ENCODE measurements at regions not wholly inside any gene's neighbourhood (a gene's known extent, or its start where the extent isn't known, plus 50 kb on each side); places are given as distances from the start of the nearest gene placed in this dataset.
"Not testable (repeated sequence)": the region's sequence is repeated elsewhere in the genome, so short reads cannot be mapped to it uniquely, and the experiment has no call there.

DNA sequence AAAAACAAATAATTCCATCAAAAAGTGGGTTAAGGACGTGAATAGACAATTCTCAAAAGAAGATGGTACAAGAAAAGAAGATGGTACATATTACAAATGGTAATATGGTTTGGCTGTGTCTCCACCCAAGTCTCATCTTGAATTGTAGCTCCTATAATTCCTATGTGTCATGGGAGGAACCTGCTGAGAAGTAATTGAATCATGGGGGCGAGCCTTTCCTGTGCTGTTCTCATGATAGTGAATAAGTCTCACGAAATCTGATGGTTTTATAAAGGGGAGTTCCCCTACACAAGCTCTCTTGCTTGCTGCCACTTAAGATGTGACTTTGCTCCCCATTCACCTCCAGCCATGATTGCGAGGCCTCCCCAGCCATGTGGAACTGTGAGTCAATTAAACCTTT lies 172.9 kb downstream of the C11orf91 start:
- DNase-seq (ENCODE audit: low read depth in 3 of 3), result not testable (repeated sequence)

- DNase-seq (ENCODE audit: low read depth in 3 of 3), result no peak
Measured at GRCh38 chr11:33525789-33526188, 174.8 kb downstream of the C11orf91 start.

- DNase-seq (ENCODE audit: low read depth in 3 of 3), result no peak
Measured at GRCh38 chr11:33521384-33521783, 179.2 kb downstream of the C11orf91 start.

- DNase-seq (ENCODE audit: low read depth in 3 of 3), result no peak
Measured at GRCh38 chr11:33520112-33520511, 180.5 kb downstream of the C11orf91 start.

DNA sequence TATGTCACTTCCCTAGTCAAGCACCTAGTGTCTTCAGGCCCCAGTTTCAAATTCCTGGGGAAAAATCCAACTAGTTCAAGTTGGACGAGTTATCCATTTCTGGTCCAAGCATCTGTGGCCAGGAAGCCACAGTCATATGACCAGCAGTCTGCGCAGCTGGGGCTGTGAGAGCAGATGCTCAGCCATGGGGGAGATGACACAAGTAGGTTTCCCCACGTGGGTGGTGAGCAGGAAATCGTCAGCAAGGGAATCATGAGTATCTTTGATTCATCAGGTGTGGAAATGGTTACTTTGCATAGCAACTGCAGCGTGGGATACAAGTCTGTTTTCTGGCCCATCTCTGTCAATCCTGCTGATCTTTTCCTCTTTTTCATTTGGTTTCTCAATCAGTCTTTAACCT lies 185.3 kb downstream of the C11orf91 start:
- no peak for DNase-seq (ENCODE audit: low read depth in 3 of 3)

DNA sequence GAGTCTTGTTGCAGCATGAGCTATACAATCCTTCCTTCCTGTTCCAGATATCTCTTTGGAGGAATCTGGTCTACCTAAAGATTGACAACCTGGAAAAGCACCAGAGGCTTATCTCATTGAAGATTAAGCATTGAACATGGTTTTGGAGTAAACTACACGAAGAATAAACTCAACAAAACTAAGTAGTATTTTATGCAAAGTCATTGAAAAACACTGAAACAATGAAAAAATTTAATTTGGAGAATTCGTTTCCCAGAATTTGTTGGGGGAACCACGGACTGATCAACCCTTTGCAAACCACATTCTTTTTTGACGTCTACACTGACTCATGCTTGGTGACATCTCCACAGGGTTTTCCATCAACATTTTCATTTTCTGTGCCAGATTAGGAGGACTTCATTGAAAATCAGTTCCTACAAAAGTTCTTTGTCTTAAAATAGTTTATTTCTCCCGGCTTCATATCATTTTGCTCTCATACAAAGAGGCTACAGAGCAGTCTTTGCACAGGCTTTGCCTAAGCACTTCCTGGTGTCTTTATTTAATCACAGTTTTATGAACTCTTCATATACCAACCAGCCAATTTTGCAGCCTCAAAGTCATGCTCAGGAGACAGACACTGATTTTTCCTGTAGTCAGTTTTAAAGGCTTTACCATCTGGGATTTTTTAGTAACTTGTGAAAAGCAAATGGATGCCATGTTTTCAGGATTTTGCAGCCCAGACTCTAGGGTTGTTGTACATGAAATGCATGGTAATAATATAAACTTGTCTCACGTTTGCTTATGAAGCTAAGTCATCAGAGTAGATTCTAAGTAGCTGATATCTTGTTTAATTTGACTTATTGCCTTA lies 186.3 kb downstream of the C11orf91 start:
- no peak for DNase-seq (ENCODE audit: low read depth in 3 of 3)

DNA sequence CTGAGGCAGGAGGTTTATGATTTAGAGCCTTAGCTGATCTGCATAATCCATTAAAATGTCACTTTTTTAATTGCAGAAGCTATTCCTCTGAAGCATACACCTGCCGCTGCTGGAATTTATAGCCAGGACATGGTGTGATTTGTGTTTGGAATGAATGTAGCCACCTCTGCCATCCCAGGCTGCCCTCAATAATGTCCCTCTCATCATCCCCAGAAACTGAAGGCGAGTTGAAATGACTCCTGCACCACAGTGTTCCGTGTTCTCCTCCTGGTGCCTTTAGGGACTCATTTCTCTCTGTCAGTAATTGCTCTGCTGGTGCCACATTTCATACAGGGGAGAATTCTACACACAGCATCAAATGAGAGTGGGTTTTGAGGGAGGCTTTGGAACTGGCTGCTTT lies 191.0 kb downstream of the C11orf91 start:
- DNase-seq (ENCODE audit: low read depth in 3 of 3), result no peak

GRCh38 chr11:33507967-33508366 lies 192.7 kb downstream of the C11orf91 start:
- DNase-seq (ENCODE audit: low read depth in 3 of 3), result no peak

- no peak for DNase-seq (ENCODE audit: low read depth in 3 of 3)
Measured at GRCh38 chr11:33507356-33507755, 193.3 kb downstream of the C11orf91 start.

DNA sequence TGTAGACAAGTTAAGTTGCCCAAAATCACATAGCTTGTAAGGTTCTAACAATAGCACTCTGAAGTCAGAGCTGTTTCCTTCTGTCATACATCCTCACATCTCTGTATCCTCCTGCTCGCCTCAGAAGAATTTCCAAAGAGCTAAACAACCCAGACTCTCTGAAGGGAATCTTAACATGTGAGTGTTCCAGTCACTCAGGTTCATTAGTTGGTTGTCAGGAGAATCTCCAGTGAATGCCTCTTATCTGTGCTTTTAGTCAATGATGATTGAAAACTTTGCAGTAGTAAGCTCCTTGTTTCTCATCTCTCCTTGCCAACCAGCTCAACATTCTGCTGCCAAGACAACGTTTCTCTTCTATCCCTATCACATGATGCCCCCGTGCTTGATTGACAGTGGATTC lies 195.5 kb downstream of the C11orf91 start:
- no peak for DNase-seq (ENCODE audit: low read depth in 3 of 3)

DNA sequence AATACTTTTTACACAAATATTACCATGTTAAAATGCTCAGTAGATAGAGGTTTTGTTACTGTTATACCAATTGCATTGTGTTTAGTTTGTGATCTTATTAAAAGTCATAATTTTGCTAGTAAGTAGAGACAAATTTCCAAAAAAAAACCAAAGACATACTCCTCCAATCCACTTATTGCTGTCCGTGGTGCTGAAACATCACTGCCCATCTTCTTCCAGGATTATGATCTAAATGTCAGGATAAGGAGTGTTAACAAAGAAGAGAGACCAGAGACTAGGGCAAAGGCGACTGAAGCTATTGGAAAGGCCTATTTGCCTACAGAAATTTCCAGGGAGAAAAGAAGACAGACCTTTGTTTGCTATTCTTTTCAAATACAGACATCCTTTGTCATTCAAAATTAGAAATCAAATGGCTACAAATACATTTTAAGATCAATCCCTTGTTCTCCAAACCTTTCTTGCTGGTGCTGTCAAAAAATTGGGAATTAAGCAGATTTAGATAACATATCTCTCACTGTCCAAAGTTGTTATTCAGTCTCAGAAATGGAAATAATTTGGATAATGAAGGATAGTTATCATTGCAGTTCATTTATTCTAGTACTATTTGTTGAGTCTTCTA lies 199.7 kb downstream of the C11orf91 start:
- no peak for DNase-seq (ENCODE audit: low read depth in 3 of 3)

DNA sequence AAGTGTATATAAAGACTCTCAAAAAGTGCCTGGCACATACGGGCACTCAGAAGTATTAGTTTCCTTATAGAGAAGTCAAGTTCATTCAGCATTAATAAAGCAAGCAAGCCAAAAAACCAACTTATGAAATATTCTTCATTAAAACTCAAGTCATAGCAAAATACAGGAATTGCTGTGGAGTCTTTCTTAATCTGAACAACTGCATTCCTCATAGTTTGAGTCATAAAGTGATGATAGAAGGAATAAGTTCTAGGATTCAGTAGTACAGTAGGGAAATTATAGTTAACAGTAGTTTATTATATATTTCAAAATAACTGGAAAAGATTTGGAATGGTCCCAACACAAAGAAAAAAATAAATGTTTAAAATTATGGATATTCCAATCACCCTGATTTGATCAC lies 200.3 kb downstream of the C11orf91 start:
- DNase-seq (ENCODE audit: low read depth in 3 of 3), result no peak

GRCh38 chr11:33492596-33492995 lies 208.0 kb downstream of the C11orf91 start:
- DNase-seq (ENCODE audit: low read depth in 3 of 3), result no peak

DNA sequence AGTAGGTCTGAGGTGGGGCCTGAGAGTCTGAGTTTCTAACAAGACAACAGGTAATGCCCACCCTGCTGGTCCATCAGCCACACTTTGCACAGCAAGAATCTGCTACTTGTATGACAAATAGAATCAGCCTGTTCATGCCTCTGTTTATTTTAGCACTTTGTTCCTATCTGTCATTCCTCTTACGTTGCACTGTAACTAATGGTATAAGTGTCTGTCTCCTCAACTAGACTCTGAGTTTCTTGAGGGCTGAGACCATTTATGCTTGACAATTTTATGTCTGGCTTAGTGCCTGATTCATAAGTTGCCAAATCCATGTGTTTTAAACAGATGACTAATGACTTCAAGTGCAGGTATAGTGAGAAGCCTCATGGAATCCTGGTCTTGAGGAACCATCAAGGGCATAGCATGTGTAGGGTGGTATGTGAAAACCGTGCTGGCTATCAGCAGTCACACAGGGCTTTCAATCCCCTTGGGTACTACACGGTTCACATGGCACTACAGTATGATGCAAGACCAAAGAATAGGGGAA lies 209.7 kb downstream of the C11orf91 start:
- no peak for DNase-seq (ENCODE audit: low read depth in 3 of 3)

DNA sequence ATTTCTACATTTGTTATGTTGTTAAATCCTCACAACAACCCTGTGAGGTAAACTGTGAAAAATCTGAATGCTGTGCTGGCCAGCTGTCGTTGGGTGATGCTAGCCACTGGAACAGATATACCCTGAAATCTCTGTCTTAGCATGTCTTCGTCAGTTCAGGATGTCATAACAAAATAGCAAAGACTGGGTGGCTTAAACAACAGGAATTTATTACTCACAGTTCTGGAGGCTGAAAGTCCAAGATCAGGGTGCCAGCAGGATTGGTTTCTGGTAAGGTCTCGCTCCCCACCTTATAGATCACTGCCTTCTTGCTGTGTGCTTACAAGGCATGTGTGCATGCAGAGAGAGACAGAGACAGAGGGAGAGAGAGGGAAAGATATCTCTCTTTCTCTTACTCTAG lies 211.7 kb downstream of the C11orf91 start:
- no peak for DNase-seq (ENCODE audit: low read depth in 3 of 3)

DNA sequence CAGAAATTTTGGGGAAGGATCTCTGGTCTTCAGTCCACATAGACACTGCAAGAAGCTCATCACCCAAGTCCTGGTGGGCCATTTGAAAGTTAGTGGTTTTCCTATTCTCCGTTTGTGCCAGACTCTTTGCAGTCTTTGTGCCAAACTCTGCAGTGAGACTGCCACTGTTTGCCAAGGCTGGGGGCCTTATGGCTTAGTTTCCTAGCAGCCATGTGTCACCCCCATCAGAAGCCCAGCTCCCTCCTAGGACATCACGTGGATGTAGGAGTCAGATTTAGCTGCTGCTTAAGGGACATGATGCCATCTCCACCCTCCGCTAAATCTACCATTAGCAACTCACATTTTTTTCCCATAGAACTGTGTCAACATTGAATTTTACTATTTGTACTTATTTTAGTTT lies 220.0 kb downstream of the C11orf91 start:
- no peak for DNase-seq (ENCODE audit: low read depth in 3 of 3)

DNA sequence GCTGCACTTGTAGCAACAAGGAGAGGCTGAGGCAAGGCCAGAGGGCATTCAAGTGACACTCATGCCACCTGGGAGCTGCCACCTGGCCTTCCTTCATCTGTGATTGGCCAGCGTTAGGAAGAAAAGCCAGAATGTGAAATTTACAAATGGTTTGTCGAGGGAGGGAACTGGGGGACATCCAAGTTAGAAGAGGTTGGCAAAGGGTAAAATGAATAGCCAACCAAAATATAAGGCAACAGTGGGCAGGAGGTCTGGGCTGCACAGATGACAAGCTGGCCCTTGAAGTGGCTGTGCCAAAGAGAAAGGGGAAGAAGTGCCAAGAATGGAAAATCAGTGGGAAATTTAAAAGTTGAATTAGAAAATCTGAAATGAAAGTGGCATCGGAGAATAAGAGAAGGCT lies 221.4 kb downstream of the C11orf91 start:
- no peak for DNase-seq (ENCODE audit: low read depth in 3 of 3)

DNA sequence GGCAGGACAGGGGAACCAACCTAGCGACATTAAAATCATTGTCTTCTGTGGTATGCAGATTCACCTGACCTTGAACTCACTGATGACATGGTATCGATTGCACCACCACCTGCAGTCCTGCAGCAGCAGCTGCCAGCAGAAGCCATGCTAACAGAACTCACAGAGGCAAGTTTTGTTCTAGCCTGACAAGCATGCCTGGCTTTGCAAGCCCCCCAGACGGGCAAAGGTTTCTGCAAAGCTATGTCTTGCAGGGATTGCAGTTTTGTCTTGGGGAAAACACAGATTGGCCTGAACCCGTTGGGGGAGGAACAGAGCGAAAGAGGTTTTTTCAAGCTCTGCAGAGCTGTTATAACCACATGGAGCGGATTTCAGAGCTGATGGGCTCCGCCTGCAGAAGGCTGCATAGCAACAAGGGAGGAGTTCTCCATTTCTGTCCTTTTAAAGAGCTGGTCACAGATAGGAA lies 221.0 kb downstream of the HIPK3 start:
- DNase-seq (ENCODE audit: low read depth in 3 of 3), result no peak

DNA sequence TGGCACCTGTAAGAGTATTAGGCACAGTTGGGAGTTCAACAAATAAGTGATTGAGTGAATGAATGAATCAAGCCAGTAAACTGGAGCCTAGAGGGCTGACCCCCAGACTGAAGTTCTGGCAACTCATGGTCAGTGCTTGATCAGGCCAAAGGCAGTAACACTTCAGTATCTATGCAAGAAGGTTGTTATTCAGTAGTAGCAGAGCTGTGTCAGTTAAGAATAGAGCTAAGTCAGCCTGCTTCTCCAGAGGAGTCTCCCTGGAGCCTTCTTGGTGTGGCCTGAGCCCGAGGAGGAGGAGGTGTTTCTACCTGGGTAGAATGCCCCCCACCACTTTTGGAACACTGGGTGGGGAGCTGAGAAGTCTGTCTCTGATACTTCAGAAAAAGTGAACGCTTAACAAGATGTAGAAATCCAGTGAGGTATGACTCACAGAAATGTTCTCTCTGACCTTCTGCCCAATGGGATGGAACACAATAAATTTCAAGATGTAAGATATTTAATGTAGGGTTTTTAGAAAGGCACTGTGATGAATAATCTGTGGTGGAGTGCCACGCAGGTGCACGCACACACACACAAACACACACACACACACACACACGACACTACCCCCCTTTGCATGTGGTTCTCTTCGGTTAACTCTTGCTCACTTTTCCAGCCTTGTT lies 219.9 kb downstream of the HIPK3 start:
- DNase-seq (ENCODE audit: low read depth in 3 of 3), result no peak

GRCh38 chr11:33475993-33476392 lies 218.8 kb downstream of the HIPK3 start:
- no peak for DNase-seq (ENCODE audit: low read depth in 3 of 3)

- no peak for DNase-seq (ENCODE audit: low read depth in 3 of 3)
Measured at GRCh38 chr11:33474866-33475265, 217.7 kb downstream of the HIPK3 start.

DNA sequence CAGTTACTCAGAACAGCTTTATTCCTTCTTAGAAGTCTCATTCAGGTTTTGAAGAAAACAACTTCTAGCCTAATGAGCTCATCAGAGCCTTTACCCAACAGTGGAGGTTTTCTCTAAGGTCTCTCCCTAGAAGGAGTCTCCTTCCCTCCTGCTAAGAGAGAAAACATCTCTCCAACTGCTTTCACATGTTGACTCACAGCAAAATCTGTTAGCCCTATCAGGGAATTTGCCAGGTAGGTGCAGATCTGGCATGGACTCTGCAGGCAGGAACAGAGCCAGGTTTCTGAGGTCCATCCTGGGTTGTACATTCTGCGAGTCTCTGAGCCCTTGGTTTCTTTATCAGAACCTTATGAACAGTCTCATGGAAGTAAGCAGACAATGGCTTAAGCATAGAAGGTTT lies 214.4 kb downstream of the HIPK3 start:
- no peak for DNase-seq (ENCODE audit: low read depth in 3 of 3)

GRCh38 chr11:33467966-33468365 lies 210.8 kb downstream of the HIPK3 start:
- DNase-seq (ENCODE audit: low read depth in 3 of 3), result no peak

Measured in stimulated activated CD4-positive, alpha-beta T cell treated with anti-CD3 and anti-CD28 coated beads, TNF-alpha, amount 100 ng/mL, for 24 hours (primary cell).